HK-2 (cell line): ENCODE measurements at regions not wholly inside any gene's neighbourhood (a gene's known extent, or its start where the extent isn't known, plus 50 kb on each side); places are given as distances from the start of the nearest gene placed in this dataset.

Experiments used
- DNase-seq: peaks from one replicate; pipeline ENCODE4 v3.0.0-alpha.2; 2018; ENCODE audit not compliant: unreplicated experiment

DNA sequence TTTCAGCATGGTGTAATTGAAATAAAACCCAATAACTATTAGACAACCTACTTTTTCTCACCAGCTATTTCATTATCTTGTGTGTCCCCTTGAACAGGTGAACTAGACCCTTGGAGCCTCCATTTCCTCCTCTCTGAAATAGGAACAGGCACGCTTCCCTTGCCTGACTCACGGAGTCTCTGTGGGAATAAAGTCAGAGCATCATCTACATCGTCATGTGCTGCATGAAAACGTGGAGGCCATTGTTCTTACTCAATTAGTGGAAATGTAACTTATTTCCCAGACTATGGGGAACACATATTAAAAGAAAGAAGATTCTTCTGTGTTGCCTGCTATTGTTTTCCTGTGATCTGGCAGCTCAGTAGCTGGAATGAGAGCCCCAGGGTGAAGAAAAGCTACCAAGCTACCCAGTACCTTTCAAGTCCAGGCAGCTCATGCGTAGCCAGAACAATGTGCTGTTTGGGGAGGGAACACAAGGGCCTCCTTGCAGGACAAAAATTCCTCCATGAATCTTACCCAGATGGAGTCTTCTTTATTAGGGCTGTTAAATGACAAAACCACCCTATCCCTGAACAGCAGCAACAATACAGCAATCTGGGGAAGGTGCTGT is 59.8 kb downstream of the SOX11 start:
- DNase-seq, result no peak

DNA sequence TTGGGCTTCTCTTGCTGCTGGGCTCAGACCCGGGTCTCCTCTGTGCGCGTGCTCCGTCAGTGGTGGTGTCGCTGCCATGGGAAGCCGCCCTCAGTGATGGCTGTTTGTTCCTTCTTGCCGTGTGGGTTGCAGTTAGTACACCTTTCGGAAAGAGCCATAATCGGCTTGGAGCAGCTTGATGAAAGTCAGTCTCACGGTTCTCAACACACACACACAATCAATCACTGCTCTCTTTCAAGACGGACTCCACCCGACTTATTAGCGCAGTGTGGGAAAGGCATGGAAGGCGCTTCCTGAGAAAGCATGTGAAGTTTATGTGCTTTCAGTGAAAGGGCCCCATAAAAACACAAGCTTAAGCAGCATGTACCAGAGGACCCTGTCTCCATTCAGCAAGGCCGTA is 64.1 kb downstream of the SOX11 start:
- DNase-seq, result no peak

DNA sequence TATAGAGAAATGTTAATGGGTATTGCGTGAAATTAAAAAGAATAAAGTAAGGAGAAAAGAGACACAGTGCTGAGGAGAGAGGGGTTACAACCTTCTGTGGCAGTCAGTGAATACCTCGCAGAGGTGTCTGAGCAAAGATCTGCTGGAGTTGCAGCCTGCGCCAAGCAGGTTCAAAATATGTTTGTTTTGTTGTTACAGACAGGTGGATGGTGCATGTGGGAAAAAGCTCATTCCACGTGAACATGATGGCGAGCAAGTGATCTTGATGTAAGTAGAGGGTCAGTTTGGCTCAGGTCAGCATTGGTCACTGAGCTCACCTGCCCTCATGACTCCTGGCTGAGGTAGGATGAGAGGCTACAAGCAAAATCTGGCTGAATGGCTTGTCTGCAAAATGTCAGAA is 66.2 kb downstream of the SOX11 start:
- DNase-seq, result no peak

DNA sequence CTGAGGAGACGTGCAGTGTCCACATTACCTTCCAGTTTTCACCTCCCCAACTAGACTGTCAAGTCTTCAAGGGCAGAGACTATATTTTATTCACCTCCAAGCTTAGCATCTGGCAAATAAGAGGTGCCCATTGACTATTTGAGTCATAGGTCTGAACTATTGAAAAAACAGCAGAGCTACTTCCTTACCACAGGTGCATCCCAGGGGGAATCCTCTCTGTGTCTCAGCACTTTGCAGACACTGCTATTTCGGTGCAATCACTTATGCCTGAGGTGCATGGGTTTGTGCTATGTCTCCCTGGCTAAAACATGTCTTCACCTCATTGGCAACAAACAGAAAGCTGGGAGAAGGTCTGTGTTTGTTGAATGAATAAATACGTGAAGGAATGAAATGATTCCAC is 67.8 kb downstream of the SOX11 start:
- no peak for DNase-seq

DNA sequence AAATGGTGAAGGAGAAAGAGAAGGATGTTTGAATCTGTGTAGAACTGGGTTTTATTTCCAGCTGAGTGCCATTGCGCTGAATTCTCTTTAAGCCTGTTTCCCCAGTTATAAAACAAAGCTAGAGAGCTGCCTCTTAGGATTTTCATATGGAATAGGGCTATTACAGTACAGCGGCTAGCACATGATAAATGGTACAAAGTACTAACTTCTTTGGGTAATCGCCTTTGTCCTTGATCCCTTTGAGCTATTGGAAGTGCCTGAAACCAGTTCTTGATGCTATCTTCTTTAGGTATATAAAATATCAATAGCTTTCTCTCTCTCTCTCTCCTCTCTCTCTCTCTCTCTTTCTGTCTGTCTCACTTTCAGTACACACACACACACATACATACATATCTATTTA is 71.3 kb downstream of the SOX11 start:
- no peak for DNase-seq

DNA sequence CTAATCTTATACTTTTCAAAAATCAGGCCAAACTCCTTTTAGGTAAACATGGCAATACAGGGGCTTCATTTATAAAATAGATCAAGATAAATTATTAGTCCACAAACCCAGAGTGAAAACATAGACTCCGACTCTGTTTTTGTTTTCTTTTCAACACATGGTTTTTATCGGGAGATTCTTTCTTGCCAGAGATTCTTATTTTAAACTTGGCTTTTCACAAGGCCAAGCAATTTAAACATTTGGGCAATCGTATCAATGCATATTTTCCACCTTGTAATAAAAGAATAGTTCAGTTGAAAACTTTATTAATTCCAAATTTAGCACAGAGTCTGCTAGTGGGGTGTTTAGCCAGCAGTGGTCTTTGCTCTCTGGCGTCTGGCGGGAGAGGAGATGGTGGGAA is 71.9 kb downstream of the SOX11 start:
- DNase-seq, result no peak

DNA sequence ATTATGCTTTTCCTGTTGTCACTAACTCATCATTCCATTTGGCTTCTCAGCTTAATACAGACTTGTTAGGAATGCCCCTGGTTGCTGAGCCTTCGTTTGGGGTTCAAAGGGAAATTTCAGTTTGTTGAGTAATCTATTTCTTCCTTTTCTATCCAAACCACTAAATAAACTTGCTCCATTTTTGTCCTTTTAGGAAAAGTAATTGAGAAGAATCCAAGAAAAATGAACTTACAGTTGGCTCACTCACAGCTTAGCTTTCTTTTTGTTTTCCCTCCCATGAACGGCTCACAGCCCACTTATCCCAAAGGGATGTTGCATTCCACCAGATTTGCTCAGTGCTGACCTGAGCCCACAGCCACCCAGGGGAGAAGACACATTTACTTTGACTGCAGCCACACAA is 73.9 kb downstream of the SOX11 start:
- DNase-seq, result no peak

DNA sequence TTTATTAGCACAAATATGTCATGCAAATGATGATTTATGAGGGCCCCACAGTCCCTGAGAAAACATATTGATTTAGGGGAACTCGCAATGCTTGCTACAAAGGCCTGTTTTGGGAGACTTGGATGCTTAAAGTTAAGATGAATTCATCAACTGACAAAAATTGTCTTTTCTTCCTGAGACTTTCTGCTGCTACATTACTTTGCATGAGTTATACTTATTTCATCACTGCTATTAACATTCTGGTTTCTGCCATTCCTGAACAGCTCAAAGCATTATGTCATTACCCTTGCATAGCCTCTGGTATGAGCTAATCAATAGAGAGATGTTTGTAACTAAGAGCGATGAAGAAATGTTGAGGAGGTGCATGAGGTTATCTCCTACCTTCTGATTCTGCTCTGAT is 74.4 kb downstream of the SOX11 start:
- DNase-seq, result no peak

DNA sequence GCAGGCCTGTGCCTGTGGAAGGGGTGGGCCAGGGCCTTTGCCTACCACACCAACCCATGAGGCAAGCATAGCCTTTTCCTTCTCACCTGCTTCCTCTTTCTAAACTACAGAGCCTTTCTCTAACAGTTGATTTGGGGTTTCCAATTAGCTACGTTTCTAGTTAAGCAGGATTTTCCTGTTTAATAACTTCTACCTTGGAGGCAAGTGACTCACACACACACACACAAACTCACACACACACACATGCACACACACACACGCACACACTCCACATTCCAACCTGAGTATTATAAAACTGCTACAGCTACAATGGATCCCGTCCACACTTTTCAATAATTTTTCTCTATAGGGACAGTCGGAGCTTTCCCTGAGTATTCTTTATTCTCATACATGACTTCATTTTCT is 84.9 kb downstream of the SOX11 start:
- DNase-seq, result no peak

DNA sequence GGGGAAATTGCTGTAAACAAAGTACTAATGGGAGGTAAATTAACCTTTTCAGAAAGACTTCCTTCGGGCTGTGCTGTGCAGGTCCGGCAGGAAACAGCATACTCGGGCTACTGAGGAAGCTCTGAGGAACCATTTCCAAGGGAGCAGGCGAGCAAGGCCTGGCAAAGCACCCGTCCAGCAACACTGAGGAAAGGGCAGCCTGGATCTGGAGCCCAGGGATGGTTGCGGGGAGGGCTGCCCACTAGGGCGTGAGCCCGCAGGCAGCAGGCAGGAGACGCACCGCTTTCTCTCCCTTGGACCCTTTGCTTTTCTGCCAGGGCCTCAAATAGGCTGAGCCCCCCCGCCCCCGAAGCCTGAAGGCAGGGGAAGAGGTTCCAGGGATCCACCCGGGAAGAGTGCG is 89.5 kb downstream of the SOX11 start:
- no peak for DNase-seq

DNA sequence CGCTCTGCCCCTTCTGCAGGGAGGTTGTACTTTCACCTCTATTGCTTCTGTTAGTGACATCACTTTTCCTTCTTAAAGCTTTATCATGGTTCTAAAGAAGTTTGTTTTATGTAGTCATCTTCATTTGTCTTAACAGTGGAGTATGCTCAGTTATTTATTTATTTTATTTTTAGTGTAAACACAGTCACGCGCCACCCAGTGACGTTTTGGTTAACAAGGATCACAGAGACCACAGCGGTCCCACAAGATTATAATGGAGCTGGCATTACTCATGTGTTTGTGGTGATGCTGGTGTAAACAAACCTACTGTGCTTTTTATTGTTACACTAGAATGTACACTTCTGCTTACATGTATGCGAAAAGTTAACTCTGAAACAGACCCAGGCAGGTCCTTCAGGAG is 89.9 kb downstream of the SOX11 start:
- no peak for DNase-seq

DNA sequence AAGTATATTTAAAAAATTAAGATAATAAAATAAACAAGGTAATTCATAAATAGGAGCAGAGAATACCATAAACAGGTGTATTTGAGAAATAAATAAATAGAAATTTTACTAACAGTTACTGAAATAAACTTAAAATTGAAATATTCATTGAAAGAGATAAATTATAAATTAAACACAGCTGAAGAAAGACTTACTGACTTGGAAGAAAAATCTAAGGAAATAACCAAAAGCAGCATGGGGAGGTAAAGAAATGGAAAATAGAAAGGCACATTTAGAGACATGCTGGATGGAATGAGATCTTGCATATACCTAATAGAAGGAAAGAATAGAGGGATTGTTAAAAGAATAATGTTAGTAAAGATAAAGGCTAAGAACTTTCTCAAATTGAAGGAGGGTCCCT is 96.3 kb downstream of the SOX11 start:
- no peak for DNase-seq

DNA sequence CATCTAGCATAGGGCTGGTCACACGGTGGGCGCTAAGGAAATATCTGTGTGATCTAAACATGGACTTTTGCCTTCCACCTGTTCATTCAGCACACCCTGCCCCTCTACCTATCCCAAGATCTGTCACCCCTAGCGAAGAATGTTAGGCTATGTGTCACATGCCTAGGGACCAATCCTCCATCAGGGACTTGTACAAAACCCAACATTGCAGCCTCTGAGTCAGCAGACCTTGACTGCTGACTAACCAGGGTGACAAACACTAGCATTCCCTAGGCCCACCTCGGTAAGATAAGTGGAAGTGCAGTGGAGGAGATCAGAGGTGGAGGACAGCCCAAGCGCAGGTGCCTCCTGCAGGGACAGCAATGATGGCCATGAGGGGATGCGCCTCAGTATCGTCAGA is 99.2 kb downstream of the SOX11 start:
- no peak for DNase-seq

DNA sequence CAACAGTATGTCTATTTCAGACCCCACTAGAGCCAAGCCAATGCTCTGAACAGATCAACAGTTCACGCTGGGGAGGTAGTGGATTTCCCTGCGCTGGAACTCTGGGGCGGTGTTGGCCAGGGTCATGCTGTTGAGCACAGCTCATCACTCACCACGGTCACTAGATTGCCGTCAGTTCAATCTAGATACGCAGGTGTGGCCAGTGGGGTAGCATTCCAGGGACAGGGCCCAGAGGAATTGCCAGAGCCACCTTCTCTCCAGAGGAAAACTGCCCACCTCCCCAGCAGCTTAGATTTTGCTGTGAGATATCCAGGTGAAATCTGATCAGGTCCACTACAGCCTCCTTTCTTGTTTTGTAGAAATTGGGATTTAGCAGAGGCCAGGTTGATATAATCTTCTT is 101.8 kb downstream of the SOX11 start:
- no peak for DNase-seq

DNA sequence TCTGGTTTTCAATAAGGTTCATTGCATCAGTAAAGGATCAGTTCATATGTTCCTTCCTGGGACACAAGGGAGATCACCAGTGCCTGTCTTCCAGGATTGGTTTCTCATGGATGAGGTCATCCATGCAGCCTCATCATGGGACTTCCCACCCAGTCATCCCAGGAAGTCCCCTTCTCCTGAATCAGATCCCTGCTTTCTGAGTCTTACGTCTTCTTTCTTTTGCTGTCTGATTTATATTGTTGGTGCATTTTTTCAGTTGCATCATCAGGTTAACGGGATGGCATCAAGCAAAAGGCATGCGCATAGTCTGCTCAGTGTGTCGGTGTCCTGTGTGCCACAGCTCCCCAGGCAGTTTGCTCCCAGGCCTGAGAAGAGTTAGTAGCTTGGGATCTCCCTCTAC is 105.9 kb downstream of the SOX11 start:
- peak; percentile 2 for DNase-seq

DNA sequence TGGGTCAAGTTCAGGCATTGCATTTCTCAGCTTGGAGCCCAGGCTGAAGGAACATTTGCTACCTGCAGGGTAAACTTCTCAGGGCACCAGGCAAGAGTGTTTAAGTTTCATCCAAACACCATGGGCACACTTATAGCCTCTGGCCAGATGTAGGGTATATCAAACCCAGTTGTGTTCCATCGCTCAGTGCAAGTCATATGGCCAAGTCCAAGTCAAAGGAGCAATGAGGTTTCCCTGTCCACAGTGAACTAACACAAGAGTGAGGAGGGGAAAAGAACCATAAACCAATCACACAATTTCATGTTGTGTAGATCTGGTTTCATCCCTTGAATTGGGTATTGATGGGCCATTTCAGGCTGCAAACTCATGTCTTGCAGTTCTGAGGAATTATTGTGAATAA is 107.2 kb downstream of the SOX11 start:
- no peak for DNase-seq

DNA sequence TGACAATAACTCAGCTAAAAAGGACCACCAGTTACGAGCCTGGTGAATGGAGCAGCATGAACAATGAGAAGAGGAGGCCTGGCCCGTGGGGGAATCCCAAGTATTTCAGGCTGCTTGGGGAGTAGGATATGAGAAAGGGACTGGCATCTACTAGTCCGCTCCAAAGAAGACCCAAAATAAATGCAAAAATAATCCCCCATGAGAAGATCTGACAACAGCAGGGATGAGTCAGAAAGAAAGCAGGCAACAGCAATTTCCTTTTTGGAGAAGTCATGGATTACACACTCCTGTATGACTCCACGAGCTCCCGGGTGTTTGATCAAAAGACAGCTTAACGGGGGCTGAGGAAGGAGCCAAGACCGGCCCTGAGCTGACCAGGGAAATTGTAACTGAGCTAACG is 111.4 kb downstream of the SOX11 start:
- no peak for DNase-seq

DNA sequence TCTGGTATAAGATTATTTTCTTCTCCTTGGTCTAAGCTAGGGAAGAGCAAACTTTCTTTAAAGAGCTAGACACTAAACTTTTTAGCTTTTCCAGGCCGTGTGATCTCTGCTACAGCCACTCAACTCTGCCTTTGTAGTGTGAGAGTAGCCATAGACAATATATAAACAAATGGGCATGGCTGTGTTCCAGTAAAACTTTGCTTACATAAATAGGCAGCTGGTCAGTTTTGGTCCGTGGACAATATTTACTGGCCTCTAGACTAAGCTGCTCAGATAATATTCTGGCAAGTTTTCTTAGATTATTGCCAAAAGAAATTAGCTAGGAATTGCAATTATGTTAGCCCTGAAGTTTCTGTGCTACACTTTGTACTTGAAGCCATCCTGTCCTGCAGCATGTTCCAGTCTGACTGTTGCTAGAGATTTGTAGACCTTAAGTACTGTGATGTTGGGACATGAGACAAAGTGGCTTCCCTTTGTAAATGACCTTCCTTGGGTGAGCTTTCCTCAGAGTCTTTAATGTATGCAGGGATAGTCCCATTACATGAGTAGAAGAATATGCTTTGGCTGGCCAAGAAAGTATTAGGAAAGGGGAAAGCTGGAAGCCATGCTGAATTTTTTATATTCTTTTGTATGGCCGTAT is 126.9 kb downstream of the SOX11 start:
- DNase-seq, result no peak

DNA sequence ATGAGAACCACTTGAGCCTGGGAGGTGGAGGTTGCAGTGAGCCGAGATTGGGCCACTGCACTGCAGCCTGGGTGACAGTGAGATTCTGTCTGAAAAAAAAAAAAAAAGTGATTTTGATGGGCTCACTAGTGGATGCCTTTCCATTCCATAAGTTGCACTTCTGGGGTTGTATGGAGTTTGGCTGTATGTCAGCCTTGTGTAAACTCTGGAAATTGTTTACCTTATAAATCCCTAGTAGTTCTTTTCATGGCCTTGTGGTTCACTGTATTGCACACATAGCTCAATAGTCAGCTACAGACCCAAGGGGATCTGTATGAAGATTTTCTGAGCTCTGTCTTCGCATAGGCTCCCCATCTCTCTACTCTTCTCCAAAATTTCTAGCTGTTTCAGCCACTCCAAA is 131.9 kb downstream of the SOX11 start:
- DNase-seq, result no peak

DNA sequence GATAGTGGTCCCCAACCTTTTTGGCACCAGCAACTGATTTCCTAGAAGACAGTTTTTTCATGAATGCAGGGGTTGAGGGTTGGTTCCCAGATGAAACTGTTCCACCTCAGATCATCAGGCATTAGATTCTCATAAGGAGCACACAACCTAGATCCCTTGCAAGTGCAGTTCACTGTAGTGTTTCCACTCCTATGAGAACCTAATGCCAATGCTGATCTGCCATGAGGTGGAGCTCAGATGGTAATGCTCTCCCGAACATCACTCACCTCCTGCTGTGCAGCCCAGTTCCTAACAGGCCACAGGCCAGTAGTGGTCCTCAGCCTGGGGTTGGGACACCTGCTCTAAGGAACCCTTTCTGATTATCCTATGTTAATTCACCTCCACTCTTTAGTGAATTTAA is 133.5 kb downstream of the SOX11 start:
- DNase-seq, result no peak

DNA sequence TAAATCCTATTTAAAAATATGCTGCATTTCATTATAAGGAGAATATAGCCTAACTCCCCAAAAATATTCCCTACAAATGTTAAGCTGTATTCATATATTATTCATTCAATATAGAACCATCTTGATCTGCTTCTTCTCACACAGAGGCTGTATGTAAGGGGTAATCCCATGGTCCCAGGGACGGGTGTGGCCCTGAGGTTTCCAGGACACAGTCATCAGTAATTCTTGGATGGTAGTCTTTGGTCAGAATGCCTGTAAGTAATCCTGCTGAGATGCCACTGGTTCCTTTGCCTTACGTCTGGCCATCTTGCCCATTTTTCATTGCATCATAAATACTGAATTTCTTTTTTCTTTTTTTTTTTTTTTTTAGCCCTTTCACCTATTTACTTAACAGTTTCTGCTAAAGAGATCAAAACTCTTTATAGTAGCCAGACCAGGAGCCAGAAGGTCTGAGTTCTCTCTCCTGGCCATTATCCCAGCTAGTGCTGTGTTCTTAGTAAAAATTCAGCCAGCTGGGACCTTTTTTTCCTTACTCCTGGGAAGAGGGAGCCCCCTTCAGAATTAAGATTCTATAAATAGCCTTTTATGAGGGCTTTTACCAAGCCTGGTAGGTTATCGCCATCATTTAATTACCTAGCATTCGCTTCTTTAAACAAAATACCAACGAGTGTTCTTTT is 134.9 kb downstream of the SOX11 start:
- no peak for DNase-seq

DNA sequence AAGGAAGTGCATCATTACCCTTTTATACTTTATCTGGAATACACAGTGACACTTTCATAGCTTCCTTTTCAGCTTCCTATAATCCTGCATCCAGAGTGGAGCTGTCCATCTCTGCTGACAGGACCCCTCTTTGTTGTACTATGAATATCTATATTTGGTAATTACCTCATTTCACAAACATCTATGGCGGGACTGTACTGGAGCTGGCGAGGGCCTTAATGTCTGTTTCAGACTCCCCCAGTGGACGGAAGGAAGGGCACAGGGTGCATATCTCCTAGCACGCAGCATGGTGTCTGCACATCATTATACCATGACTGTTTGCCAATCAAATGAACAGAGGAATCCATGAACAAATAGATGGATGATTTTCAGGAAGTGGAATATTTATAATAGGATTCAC is 142.3 kb downstream of the SOX11 start:
- no peak for DNase-seq

DNA sequence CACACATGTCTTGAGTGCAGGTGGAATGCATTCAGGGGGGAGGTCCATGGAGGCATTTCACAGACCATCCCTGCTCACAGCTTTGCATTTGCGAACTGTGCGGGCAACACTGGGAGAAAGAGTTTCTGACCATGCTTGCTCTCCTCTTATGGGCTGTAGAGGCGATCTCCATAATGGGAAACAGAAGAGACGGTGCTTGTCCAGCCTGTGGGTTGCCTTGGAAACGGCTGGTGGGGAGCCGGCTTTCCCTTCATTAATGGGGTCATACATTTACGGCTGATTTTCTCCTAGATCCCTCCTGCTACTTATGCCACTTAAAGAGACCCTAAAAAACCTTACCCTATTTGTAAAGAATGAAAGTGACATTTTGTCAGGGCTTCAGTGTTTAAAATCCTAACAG is 147.4 kb downstream of the SOX11 start:
- no peak for DNase-seq

DNA sequence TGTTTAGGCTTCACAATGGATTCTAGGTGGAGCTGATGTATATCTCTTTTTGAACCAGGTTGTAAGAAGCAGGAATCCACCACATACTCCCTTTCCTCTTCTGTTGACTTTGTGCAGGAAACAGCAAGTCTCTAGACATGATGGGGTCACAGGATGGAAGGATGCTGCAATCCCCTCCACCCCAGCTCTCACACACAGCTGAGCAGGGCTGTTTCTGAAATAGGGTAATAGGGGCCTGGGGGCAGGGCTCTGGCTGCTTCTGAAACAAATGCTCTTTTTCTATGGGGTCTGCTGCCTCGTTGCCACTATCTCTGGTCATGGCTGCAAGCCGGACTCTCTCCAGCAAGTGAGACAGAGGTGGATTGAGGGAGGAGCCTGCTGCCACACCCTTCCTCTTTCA is 148.9 kb downstream of the SOX11 start:
- no peak for DNase-seq
